ENCODE measurements at regions not wholly inside any gene's neighbourhood (a gene's known extent, or its start where the extent isn't known, plus 50 kb on each side); places are given as distances from the start of the nearest gene placed in this dataset.
"Not testable (repeated sequence)": the region's sequence is repeated elsewhere in the genome, so short reads cannot be mapped to it uniquely, and the experiment has no call there.

DNA sequence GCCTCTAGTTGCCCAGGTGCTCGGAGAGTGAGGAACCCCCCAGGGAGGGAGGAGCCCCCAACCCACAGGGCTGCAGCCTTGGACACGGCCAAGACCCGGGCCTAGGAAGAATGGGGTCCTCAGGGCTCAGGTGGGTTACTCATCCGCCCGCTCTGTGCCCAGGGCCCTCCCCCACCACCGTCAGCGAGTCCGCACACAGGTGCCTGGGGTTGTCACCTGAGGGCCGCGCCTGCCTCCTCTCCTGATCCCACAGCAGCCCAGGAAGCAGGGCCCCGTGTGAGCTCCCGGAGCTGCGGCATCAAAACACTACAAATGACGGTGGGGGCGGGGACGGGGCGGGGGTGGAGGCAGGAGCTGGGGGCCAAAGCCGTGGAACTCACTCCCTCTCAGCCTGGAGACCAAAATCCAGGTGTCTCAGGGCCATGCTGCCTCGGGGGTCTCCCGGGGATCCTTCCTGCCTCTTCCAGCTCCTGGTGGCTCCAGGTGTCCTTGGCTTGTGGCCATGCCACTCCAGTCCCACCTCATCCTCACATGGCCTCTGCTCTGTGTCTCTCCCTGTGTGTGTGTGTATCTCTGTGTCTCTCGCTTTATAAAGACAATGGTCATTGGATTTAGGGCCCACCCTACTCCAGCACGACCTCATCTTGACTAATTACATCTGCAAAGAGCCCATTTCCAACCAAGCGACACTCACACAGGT, 172.7 kb downstream of the NPIPB11 start:
- DNase-seq (ENCODE audit: low read depth) = not testable (repeated sequence)

DNA sequence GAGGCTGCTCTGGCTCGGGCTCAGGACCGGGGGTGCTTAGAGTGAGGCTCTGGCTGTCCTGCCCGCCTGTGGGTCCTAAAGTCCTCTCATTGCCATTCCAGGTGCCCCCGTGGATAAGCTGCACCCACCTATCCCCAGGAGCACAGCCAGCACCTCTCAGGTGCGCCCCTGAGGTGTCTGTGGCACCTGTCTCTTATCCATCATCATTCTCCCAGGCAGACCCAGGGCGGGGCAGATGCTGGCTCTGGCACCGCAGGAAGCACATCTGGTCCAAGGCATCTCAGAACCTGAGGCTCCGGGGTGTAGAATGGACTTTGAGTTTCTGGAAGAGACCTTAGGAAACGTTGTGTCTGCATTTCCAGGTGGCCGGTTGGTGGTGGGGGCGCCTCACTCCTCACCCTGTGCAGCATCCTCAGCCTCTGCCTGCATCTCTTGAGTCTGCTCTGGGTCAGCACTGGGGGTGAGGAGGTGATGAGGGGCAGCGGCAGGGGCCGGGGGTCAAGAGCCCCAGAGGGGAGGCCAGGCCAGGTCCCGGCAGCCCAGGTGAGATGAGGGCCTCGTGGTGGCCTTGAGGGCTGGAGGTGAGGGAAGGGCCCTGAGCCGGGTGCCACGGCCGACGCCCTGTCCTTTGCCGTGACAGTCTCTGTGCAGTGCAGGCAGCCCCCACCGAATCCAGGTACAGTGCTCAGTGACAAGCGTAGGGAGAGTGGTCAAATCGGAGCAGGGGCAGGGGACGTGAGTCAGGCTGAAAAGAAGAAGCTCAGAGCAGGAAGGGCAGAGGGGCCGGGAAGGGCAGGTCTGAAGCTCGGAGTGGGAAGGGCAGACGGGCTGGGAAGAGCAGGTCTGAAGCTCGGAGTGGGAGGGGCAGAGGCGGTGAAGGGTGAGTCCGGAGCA, 173.5 kb downstream of the NPIPB11 start:
- TF ChIP-seq, protein P1, sequence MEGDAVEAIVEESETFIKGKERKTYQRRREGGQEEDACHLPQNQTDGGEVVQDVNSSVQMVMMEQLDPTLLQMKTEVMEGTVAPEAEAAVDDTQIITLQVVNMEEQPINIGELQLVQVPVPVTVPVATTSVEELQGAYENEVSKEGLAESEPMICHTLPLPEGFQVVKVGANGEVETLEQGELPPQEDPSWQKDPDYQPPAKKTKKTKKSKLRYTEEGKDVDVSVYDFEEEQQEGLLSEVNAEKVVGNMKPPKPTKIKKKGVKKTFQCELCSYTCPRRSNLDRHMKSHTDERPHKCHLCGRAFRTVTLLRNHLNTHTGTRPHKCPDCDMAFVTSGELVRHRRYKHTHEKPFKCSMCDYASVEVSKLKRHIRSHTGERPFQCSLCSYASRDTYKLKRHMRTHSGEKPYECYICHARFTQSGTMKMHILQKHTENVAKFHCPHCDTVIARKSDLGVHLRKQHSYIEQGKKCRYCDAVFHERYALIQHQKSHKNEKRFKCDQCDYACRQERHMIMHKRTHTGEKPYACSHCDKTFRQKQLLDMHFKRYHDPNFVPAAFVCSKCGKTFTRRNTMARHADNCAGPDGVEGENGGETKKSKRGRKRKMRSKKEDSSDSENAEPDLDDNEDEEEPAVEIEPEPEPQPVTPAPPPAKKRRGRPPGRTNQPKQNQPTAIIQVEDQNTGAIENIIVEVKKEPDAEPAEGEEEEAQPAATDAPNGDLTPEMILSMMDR (IDR thresholded peaks at IDR 0.05; ENCODE audit: insufficient read depth, low read depth, low read length) = no peak
- H3K4me3 ChIP-seq (ENCODE audit: low read depth, low read length) = no peak overlapping the region
- no peak for DNase-seq (ENCODE audit: low read depth)

More for the DNA sequence above, 172.7 kb downstream of the NPIPB11 start:
- H3K4me3 ChIP-seq (ENCODE audit: low read depth, low read length) = not testable (repeated sequence)

DNA sequence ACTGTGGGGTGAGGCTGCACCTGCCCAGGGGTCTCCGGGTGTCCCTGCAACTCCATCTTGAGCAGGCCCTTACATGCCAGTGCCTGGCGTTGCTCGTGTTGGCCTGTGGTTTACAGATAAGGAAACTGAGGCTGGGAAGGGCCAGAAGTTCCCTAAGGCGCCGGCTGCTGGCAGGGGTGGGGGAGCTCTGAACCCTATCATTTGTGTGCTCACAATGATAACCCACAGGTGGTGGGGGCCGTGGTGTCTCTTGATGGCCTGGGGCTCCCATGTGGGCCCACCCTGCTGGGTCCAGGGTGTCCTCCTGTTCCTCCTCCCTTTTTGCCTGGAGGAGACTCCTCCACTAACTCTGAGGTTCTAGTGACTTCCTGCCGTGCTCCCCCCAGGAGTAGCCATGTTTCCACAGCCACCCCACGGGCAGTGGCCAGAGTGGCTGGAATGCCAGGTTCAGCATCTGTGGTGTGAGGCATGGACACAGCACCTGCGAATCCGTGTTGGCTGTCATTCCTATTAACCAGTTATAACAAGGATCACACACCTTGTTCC, 174.3 kb downstream of the NPIPB11 start:
- not testable (repeated sequence) for H3K4me3 ChIP-seq (ENCODE audit: low read depth, low read length); DNase-seq (ENCODE audit: low read depth)

DNA sequence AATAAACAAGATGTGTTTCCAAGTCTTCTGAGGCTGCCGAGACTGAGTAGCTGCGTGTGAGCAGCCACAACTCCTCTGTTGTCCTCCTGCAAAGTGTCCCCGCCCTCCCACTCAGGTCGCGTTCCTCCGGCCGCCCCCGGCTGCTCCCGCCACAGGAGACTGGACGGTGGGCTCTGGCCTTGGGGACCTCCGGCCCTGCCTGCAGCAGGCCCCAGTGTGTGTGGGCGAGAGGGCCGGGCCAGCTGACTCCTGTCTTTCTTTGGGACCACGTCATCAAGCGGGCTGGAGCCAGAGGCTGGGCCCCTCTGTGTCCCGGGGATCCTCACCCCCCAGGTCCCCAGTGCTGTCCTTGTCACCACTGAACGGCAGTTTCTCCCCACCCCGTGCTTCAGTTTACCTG, 175.3 kb downstream of the NPIPB11 start:
- TF ChIP-seq, protein P1 (IDR thresholded peaks at IDR 0.05; ENCODE audit: insufficient read depth, low read depth, low read length) = no peak
- DNase-seq (ENCODE audit: low read depth) = no peak
- no peak overlapping the region for H3K4me3 ChIP-seq (ENCODE audit: low read depth, low read length)

DNA sequence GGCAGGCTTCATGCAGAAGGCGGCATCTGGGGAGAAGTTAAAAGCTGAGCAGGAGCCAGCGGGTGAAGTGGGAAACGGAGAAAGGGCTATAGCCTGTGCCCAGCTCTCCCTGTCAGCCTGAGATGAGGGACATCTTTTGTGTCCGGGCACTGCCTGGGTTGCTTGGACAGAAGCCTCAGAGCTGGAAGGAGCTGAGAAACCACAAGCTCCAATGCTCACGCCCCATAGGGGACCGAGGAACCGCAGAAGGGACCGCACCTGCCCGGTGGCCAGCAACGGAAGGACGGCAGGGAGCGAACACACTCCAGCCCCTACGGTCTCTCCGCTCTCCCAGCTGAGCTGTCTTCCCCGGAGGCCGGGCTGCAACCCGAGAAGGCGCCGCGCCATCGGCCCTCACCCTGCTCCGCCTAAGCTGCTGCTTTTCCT, 175.8 kb downstream of the NPIPB11 start:
- no peak overlapping the region for H3K4me3 ChIP-seq (ENCODE audit: low read depth, low read length)
- TF ChIP-seq, protein P1 (IDR thresholded peaks at IDR 0.05; ENCODE audit: insufficient read depth, low read depth, low read length) = no peak
- DNase-seq (ENCODE audit: low read depth) = peak; percentile 53

DNA sequence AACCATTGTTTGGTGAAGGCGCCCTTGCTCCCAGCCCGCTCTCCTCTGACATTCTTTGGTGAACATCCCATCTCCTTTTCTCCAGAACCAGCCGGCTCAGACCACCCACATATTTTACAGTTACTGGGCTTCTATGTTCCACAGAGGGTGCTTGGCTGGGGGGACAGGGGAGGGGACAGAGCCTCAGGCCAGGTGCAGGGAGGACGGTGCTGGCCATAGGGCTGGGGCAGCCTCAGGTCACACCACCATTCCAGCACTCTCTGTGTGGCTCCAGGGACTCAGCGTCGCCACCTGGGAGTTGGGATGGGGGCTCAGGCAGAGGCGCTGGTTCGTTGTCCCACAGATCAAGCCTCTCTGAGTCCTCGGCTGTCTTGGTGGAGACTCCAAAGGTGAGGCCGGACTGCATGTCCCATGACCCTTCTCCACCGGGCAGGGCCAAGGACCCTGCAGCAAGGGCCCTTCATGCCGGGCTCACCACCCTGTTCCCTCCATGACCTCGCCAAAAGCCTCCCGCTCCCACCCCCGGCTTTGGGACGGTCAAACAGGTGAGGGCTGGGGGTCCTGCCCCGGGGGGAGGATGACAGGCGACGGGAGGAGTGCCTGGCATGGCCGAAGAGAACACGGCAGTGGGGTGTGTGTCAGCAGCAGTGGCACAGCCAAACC, 176.4 kb downstream of the NPIPB11 start:
- DNase-seq (ENCODE audit: low read depth); H3K4me3 ChIP-seq (ENCODE audit: low read depth, low read length): not testable (repeated sequence)

DNA sequence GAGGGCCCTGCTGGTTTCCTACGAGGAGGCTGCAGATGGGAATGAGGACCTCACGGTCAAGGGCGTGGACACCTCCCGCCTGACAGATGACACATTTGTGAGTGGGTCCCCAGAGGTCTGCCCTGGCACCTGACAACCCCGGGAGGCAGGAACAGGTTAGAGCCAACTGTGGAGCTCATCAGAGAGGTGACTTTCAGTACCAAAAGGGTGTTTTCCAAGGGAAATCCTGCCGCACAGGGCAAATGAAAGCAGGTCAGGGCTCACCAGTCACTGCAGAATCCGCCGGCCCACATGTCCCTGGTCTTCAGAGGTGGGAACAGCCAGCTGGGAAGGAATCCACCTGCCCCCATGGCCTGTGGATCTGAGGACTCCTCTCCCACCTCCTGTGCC, 176.9 kb downstream of the NPIPB11 start:
- H3K4me3 ChIP-seq (ENCODE audit: low read depth, low read length); DNase-seq (ENCODE audit: low read depth): not testable (repeated sequence)

DNA sequence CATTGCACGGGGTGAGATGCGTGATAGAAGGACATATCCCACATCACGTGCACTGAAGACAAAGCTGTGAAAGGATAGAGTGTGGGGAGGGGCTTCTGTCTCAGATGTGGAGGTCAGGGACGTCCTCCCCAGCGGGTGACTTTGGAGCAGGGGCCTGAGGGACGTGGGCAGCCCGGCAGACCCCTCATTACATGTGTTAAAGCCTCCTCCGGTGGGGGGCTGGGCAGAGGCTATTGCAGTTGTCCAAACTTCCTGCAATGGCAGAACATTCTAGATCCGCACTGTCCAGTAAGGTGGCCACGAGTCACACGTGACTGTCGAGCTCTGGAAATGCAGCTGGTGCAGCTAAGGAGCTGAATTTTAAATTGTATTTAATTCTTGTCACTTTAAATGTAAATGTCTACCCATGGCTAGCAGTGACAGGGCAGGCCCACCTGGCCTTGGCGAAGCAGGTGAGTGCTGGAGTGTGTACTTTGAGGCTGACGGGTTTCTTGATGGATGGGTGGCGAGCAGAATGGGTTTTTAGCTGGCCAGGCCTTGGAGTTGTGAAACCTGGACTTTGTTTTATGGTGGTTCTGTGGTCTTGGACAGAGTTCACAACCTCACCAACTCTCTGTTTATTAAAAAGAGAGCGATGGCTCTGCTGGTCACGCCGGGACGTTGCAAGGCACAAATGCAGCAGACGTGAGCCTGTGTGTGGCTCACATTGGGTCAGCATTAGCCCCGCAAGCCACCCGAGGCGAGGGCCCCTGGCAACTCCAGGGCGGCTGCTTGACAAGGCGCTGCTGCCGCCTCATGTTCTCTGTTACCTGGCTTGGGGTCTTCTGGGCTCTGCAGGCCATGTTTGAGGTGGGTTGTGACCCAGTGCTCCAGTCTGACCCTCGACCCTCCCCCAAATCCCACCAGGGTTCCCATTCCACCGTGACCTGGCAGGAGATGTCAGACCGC, 177.6 kb downstream of the NPIPB11 start:
- not testable (repeated sequence) for DNase-seq (ENCODE audit: low read depth); H3K4me3 ChIP-seq (ENCODE audit: low read depth, low read length)

Data from fibroblast of villous mesenchyme (primary cell).